MV-4-11 (cell line): ENCODE measurements at regions not wholly inside any gene's neighbourhood (a gene's known extent, or its start where the extent isn't known, plus 50 kb on each side); places are given as distances from the start of the nearest gene placed in this dataset.
A peak's percentile ranks its signal among the peaks of the same experiment; 100 is the strongest.

ENCODE experiments used
- DNase-seq: peaks from one replicate; lab custom pipeline; 2025; lab: John Stamatoyannopoulos, UW

DNA sequence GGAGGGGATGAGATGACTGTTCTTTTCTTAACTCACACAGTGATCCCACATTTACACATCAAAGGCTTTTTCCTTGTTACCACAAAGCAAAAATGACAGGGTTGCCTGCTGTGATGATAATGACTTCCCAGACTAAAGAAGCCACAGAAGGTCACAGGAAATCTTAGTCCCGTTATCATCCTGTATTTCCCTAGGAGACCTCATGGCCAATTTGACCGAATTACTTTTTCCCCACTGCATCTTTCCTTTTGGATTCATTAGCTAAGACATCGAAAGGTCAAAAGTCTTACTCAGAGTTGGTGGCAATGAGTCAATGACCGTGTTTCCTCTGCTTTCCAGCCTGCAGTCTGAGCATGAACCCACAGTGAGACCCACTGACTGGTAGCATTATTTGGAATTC is 130.1 kb upstream of the INHBA start:
- no peak for DNase-seq

DNA sequence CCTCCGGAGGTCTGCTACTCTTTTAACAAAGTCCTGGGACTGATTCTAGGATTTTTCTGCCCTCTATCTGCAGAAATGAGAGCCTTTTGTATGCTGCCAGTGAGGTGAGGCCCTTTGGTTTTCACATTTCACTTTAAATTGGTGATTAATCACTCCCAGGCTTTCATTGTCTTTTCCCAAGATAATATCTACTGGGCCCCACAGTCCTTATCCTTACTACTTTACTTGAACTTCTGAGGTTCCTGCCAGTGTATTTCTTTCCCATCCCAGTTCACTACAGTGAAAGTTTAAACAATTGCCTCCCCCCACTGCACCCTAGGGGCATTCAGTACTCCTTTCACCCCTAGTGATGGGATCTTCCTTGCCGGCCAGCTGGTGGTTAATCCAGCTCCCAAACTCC is 127.4 kb upstream of the INHBA start:
- no peak for DNase-seq

DNA sequence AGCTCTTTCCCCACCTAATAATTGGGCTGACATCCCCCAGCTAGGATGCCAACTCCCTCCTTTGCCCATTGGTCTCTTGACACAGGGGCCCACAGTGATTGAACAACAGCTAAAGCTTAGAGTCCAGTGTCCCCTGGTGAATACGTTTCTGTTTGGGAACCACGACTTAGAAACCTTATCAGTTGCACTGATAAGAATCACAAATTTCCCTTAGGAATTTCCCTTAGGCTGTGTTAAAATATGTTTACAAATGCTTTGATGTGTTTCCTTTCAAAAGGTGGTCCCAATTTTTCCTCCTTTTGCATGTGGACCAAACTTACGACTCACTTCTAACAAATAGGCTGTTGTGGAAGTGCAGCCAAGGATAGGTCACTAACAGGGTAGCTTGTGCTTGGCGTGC is 126.0 kb upstream of the INHBA start:
- no peak for DNase-seq

DNA sequence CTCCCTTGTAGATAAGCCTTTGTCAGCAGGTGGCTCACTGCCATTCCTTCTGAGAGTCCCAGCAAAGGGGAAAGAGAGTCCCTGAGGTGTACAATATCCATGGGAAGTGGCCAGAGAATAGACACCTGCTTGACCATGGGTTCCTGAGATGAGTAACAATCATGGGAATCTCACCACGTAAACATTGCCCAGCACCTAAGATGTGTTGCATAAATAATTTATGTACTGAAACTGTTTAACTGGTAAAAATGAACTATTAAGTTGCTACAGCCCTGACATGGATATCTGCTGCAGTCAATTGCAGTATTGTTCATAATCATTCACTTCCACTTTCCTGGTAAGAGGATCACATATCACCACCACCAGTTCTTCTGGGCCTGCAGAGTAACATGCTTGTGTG is 123.8 kb upstream of the INHBA start:
- DNase-seq: peak; percentile 30

DNA sequence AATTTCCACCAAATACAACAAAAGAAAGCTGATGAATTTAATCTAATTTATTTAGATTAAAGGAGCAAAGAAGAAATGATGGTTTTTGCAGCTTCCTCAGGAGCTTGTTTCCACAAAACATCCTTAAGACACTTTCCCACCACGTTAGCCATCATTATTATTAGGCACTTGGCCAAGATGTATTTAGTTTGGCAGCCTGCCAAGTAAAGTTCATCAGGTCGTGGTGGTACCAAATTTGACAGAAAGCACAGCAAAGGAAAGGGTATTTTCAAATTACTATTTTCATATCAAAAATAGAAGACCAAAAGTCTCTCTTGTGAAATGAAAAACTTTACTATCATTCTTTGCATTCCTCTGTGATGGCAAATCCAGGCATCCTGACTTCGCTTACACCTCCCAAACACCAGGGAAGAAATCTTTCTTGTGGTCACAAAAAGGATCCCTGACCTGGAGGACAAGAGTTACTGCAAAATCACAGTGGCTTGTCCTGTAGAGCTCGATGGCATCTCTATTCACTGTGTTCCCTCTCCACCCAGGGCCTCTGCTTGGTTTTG is 123.1 kb upstream of the INHBA start:
- DNase-seq: no peak

DNA sequence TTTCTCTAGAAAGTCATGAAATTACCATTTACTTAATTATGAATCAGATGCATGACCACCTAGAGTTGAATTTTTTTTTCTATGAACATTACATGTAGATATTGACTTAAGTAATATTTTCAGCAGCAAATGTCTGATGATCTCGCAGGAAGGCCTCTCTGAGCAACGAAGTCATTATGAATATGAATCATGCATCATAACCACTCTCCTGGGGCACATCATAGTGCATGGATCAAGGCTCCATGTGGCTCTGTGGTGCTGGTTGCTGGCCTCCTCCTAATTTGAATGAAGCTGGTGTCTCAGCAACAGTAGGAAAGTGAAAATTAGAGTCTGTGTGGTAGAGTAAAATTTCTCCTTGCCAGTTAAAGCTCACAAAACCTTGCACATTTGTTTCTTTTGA is 121.4 kb upstream of the INHBA start:
- peak; percentile 67 for DNase-seq

DNA sequence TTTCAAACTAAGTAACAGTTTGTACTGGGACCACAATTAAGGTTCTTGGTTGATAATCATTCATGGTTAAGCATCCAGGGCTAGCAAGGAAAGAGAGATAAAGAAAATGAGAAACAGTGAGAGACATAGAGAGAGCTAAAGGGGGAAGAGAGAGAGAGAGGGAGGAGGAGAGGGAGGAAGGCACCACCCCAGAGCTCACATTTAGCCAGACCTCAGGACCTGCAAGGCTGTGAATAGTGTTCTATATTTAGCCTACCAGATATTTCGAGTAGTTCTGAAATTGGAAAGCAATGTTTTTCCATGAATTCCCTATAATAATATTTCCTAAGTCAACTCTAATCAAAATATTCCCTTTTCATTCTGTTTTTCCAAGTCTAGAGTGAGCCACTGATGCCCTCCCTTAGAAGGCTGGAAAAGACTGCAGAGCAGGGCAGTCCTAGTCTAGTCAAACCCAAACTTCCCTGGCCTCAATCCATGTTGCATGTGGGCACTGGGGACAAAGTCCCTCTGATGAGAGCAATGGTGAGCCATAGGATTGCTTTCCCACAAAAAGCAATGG is 119.4 kb upstream of the INHBA start:
- no peak for DNase-seq

DNA sequence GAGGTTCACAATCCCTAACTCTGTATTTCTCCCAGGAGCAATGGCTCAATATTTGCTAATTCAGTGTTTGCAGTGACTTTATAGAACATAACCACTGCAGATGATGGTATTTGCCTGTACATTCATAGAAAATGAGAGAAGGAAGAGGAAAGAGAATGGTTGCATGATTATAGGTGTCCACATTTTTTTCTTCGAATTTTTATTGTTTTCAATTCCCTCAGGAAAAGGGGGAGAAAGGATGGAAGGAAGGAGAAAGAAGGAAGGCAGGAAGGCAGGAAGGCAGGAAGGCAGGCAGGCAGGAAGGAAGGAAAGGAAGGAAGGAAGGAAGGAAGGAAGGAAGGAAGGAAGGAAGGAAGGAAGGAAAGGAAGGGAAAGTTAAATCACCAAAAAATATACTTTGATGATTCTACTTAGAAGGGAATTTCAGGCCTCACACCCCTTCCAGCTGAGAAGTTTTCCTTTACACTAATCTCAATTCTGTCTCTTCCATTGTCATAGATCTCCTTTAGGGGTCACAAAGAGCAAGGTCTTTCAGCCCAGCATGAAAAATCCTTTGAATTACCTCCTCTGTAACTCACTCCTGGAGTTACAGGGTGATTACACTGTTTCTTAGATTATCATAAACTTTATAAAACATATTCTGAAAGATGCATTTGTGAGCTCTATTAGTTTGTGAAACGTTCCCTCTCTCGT is 118.8 kb upstream of the INHBA start:
- no peak for DNase-seq

DNA sequence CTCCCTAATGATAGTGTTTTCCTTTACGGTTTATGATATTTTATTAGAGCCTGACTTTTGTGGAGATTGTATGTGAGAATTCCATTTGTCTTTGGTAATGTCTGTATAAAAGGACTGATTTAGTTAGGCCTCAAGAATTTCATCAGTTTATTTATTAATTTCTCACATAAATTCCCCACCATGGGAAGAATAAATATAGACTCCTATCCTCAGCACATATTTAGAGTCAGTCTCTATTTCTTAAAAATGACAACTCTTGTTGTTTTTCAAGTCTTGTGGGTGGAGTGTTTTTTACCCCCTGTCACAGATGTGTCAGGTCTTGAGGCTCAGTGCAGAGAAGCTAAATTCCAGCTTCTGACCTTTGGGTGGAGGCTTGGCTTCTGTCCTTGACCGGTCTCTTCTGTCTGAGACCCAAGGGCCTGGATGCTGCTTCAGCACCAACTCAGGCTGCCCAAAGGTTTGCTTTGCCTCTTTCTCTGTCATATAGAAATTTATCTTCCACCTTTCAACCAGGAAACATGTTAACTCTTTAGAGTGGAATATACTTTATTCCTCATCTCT is 117.3 kb upstream of the INHBA start:
- no peak for DNase-seq

DNA sequence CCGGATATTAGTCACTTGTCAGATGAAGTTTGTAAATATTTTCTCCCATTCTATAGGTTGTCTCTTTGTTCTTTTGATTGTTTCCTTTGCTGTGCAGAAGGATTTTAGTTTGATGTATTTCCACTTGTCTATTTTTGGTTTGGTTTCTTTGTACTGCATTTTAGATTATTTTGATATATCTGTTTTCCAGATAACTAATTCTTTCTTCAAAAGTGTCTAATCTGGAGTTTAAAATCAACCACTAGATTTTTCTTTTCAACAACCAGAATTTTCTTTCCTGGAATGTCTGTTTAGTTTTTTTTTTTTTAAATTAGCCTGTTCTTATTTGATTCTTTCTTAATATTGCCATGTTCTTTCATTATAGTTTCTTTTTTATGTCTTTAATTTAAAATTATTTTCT is 116.8 kb upstream of the INHBA start:
- no peak for DNase-seq

DNA sequence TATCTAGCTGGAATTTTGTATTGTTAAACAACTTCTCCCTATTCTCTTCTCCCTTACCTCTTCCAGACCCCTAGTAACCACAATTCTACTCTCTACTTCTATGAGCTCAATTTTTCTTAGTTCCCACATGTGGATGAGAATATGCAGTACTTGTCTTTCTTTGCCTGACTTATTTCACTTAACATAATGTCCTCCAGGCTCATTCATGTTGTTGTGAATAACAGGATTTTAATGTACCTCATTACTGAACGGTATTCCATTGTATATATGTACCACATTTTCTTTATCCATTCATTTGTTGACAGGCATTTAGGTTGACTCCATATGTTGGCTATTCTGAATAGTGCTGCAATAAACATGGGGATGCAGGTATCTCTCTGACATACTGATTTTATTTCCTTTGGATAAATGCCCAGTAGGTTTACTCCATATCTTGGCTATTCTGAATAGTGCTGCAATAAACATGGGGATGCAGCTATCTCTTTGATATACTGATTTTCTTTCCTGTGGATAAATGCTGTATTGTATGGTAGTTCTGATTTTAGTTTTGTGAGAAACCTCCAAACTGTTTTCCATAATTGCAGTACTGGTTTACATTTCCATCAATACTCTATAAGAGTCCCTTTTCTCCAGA is 116.0 kb upstream of the INHBA start:
- DNase-seq: no peak

DNA sequence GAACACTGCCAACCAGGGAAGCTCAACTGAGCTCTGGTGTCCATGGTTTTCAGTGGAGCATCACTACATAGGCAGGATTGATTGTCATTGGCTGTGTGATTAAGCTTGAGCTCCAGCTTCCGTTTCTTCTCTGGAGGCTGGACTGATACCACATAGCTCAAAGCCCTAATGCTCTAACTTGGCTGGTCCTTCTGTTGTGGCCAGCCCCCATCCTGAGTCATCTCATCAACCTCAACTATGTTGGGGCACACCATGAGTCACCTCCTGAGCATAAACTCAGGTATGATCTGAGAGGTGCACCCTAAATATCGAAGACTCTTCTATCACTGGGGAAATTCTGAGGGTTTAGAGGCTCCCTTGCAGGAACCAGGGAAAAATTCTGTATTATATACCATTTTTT is 114.5 kb upstream of the INHBA start:
- DNase-seq: peak; percentile 89

DNA sequence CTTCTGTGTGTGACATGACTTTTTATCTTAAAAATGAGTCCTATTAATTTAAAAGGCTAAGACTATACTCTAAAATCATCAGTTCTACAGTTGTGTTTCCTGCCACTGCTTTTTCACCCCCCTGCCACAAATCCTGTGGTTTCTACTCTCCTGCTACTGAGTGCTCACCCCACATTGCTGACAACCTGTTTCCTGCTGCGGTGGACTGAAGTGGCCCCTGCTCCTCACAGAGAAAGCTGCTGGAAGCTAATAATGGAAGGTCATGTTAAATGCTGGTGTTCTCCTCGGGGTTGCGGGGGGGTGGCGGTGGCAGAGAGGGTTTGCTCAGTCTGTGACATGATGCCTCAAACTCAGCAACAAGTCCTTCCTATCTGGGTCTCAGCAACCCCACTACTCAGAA is 113.2 kb upstream of the INHBA start:
- peak; percentile 97 for DNase-seq

DNA sequence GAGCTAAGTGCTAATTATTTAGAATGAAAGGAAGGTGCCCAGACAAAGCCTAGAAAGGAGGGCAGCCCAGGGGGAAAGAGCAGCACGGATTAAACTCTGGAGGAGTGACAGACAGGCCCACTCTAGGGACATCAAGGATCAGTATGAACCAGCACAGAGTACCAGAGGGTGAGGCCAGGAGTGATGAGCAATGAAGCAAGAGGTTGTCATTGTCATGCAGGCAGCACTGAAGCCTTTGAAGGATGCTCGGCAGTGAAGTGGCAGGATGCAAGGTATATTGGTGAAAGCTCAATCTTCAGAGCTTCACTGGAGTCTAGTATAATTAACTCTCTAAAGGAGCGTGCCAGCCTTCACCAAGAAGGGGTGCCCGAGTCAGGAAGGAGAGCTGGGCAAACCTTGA is 112.0 kb upstream of the INHBA start:
- no peak for DNase-seq

DNA sequence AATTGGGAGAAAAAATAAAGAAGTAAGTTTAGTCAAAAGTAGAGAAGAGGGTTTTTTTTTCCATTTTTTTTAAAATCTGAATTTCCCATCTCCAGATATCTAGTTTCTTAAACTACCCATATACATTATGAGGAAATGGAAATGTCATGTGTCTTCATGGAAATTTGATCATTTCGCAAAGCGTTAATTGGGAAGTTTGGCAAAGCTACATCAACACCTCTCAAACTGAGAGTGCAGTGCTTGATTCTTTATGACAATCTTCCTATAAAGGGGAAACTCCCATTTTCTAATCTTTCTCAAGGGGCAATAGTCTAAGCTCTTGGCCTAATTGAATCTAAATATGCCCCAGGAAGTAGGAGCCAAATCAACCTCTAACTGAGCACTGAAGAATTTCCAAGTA is 110.4 kb upstream of the INHBA start:
- no peak for DNase-seq

DNA sequence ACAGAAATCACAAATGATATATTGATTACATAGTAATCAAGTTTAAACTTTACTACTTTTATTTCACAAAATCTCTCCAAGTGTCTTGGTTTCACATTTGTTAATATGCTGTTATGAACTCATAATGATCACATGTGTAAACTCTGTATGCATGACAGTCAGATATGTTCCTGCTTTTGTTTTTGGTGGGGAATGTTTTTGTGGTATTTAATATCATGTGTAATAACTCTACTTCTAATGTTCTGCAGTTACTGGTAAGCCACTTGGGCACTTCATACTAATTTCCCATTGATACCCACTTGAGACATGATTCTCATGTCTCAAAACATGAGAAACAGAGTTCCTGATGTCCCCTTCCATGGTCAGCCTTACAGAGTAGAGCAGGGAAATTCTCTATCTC is 109.1 kb upstream of the INHBA start:
- no peak for DNase-seq

DNA sequence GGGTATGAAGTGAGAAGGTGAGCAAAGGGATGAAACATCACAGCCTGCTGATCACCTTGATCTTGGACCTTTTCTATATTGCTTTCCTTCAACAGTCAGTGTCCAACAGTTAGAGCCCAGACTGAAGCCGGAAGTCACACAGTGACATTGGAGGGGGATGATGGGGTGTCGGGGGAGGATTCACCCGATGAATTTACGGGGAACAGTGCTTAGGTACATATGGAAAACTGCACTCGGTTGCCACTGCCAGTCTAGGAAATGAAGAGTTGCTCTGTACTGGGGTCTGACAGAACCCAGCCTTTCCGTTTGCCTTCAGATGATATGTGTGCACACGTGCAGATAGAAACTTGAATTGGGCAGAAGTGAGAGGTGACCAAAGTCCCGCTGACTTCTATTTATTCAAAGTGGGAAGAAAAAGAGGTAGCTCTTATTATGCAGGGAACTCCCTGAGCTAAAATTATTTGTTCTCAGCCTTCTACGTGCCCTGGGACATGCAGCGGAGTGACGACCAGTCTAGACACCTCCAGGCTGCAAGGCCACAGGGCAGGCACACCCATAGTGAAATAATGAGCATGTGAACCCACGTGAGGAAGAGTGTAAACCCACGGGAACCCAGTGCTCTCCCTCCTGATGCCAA is 107.2 kb upstream of the INHBA start:
- DNase-seq: peak; percentile 78

DNA sequence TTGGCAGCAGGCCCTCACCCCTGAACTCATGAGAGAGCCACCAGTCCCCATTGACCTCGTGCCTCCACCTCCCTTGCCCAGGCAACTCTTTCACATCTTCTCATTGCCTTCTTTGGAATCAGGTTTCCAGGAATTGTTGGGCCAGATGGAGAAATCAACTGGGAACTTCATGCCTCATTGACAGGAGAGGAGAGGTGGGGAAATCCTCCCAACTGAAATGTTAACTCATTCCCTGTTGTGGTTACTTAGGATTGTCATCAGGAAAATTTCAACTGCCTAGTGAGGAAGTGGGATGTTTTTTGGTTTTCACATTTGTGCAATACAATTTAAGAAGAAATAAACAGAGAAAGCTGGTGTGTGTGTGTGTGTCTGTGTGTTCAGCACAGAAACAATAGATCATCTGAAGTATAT is 106.6 kb upstream of the INHBA start:
- DNase-seq: peak; percentile 97

DNA sequence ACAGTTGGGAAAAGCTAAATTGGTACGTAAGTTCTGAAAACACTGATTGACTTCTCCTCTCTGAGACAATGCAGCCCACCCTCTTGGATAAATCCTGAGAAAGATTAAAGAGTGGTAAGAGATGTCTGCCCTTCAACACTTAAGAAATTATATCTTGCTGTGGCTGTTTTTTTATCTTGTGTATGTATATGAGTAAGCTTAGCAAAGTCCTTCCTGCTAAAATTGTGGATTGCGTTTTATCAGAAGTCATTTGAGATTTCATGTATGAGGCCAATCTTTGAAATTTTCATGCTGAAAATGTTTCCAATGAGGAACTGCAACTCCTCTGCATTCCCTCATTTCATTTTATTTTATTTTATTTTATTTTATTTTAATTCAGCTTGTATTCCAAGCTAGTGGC is 106.2 kb upstream of the INHBA start:
- peak; percentile 70 for DNase-seq

DNA sequence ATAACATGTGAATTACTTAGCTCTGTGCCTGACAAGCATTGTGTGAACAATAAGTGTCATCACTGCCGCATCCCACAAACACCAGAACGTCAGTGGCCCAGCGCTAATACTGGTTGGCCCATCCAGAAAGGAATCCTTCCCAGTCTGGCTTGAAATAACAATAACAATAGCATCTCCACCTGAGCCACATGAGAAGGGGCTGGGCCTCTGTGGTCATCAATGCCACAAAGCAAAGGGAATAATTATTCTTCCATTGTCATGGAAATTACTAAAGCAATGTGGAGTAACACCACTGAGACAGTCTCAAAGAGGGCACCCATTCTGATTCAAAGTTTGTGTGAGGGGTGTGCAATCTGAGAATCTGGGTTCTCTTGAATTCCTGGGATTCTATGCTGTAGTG is 105.7 kb upstream of the INHBA start:
- no peak for DNase-seq

DNA sequence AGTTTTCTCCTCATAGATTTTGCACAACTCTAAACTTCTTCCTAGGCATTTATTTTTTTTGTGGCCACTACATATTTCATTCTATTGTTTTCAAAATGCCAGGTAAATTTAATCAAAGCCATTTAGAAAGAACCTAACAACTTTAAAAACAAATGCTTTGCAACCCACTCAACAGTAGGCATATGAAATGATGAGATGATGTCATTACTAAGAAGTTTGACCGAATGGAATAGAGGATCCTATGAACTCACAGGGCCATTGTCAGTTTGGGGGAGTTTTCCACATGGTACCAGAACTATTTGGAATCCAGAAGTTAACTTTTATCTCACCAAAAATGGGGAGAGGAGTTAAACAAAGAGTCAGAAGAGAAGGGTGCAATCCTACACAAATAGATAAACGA is 100.7 kb upstream of the INHBA start:
- no peak for DNase-seq

DNA sequence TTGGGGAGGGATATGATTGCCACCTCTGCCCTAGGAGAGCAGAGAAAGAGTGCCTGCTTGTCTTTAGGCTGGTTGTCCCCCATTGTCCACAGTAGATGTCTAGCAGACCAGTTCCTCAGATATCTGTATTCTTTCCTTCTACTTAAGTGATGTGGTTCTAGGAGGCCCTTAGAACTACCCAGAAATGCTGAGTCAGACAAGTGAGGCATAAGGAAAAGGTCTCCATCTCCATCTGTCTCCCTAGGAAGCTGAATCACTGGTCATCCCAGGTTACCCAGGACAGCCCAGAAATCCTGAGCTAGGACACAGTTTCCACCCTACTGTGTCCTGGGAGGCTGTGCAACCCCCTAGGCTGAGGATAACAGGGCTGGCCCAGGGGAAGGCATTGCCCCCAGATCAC is 93.4 kb upstream of the INHBA start:
- DNase-seq: no peak
